Hematopoietic multipotent progenitor cell treated with erythropoietin and hydrocortisone succinate and interleukin-3 and kit ligand, for 4 days (in vitro differentiated cells): ENCODE measurements at regions not wholly inside any gene's neighbourhood (a gene's known extent, or its start where the extent isn't known, plus 50 kb on each side); places are given as distances from the start of the nearest gene placed in this dataset.

Experiments
- DNase-seq: peaks from one replicate; pipeline ENCODE4 v3.0.0-alpha.2; 2015

- DNase-seq = no peak
Observed at GRCh38 chr14:71694591-71695530, 237.4 kb upstream of the RGS6 start.

- DNase-seq = no peak
Observed at GRCh38 chr14:71695611-71696350, 236.4 kb upstream of the RGS6 start.

- no peak for DNase-seq
Observed at GRCh38 chr14:71698027-71698426, 234.2 kb upstream of the RGS6 start.

- no peak for DNase-seq
Observed at GRCh38 chr14:71698673-71699072, 233.6 kb upstream of the RGS6 start.

GRCh38 chr14:71701990-71702389 is 230.2 kb upstream of the RGS6 start:
- DNase-seq = no peak

- DNase-seq = peak; percentile 11
Observed at GRCh38 chr14:71702786-71703185, 229.4 kb upstream of the RGS6 start.

- no peak for DNase-seq
Observed at GRCh38 chr14:71703477-71703876, 228.8 kb upstream of the RGS6 start.

GRCh38 chr14:71704210-71704609 is 228.0 kb upstream of the RGS6 start:
- no peak for DNase-seq

GRCh38 chr14:71705460-71705859 is 226.8 kb upstream of the RGS6 start:
- peak; percentile 30 for DNase-seq

- no peak for DNase-seq
Observed at GRCh38 chr14:71709076-71709475, 223.2 kb upstream of the RGS6 start.

GRCh38 chr14:71709987-71710386 is 222.2 kb upstream of the RGS6 start:
- no peak for DNase-seq

GRCh38 chr14:71711125-71711524 is 221.1 kb upstream of the RGS6 start:
- DNase-seq = peak; percentile 38

- no peak for DNase-seq
Observed at GRCh38 chr14:71711619-71712018, 220.6 kb upstream of the RGS6 start.

GRCh38 chr14:71712478-71712877 is 219.8 kb upstream of the RGS6 start:
- no peak for DNase-seq

- no peak for DNase-seq
Observed at GRCh38 chr14:71713016-71713415, 219.2 kb upstream of the RGS6 start.

GRCh38 chr14:71713451-71713850 is 218.8 kb upstream of the RGS6 start:
- DNase-seq = no peak

- no peak for DNase-seq
Observed at GRCh38 chr14:71714225-71714624, 218.0 kb upstream of the RGS6 start.

- DNase-seq = no peak
Observed at GRCh38 chr14:71716041-71716772, 216.0 kb upstream of the RGS6 start.

- DNase-seq = peak; percentile 82
Observed at GRCh38 chr14:71720978-71721624, 211.1 kb upstream of the RGS6 start.

- DNase-seq = no peak
Observed at GRCh38 chr14:71721791-71722190, 210.4 kb upstream of the RGS6 start.

GRCh38 chr14:71722885-71723284 is 209.3 kb upstream of the RGS6 start:
- DNase-seq = no peak

- DNase-seq = peak; percentile 41
Observed at GRCh38 chr14:71725922-71726579, 206.2 kb upstream of the RGS6 start.
